GM21367 (cell line): ENCODE measurements at regions not wholly inside any gene's neighbourhood (a gene's known extent, or its start where the extent isn't known, plus 50 kb on each side); places are given as distances from the start of the nearest gene placed in this dataset.

Experiments used
- ATAC-seq: cut with Tn5 transposase; IDR thresholded peaks from one replicate; pipeline ENCODE4 v1.9.1; 2021; ENCODE audit not compliant: unreplicated experiment

DNA sequence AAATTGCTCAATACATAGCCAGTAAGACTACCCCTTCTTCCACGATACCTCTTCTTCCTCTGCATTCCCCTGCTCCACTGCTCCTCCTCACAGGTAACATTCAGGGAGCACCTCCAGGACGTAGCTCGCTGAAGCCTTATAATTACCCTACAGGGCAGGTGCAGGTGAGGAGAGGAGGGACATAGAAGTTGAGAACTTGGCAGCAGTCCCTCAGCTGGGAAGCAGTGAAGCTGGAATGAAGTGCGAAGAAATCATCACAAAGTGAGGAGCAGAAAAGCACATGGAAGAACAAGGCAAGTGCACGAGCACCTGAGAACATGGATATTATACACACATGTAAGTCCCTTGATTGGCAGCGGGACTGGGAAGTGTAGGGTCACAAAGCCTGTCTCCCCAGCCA lies 118.2 kb downstream of the HSD17B3 start:
- no peak for ATAC-seq

DNA sequence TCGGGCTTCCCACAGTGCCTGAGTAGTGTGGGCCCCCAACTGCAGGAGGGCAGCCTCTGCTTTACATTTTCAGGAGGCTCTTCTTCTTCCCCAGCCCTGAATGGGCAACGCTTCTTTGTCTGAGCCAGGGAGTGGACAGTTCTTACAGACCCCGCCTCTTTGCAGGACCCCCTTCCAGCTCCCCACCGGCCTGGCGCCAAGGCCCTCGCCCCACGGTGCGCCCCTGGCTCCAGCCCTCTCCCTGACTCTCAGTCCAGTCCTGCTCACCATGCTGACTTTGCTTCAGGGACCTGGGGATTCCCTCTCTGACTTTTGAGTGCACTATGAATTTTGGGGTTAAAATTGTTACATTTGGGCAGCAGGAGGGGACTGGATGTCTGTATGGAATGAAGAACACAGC lies 123.8 kb downstream of the HSD17B3 start:
- ATAC-seq: no peak

DNA sequence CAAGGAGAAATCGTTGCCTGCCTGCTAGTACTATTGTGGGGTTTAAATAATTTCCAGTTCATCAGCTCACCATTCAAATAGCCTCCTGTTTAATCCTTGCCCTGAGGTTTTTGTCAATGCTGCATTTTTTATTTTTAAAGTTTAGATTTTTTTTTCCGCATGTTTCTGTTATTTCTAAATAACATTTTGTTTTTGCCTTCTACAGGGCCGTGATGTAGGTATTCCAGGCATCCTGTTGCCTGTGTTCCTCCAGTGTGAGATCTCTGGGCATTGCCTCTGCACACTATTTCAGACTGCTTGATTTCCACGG lies 124.3 kb downstream of the HSD17B3 start:
- ATAC-seq: no peak

DNA sequence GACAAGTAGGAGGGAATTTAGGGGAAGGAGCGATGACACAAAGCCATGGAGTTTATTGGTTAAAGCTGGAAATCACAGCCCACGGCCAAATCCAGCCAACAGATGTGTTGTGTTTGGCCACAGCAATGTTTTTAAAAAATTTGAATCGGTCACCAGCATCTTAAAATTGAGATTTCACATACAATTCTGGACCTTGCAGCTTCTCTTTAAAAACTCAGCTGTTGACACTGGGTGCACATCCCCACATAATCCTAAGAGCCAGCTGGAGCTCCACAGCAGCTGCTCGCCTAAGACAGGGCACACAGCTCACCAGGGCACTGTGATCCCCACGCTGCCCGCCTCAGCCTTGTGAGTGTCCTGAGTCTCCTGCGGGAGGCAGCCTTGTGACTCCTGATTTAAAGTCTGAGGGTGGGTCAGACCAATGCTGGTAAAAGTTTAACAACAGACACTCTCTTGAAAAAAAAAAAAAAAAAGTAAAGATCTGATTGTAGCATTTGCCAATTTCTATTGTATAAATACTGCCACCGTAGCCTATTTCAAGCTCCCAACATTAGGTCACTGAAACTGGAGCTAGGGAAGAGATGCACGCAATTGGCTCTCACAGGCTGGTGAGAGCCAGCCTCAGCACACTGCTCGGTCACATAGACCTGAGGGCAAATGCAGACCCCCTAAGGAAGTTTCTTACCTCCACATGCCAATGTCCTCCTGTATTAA lies 124.8 kb downstream of the HSD17B3 start:
- ATAC-seq: no peak

DNA sequence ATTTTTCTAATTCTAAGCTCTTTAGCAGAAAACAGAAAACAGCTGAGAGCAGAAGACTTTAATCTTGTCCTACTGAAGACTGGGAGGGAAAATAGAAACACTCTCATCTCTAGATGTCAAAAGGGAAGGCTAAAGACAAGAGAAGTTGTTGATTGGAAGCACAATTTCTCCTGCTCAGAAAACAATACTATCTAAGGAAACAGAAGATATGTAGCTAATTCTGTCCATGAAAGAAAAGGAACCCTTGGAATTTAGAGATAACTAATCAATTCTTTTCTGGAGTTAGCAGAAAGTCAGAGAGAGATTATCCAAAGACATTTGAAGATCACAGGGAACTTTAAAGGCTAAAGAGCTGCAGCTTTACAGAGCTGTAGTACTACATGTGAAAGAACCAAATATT lies 126.2 kb downstream of the HSD17B3 start:
- ATAC-seq: no peak

DNA sequence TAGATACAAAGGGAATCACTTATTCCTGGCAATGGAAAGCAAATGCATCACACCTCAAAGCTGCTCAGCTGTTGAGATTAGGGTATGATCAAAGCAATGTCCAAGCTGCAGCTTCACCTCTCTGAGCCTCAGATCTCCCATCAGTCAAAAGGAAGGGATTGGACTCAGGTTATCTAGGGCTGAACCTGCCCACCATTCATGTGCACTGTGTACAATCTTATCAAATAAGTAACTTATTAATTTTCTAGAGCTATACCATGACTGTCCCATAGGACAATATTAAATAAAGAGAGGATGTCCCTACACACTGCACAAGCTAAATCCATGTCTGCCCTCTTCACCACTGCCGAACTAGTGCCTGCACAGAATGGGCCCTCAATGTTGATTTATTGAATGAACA lies 127.0 kb downstream of the HSD17B3 start:
- no peak for ATAC-seq

DNA sequence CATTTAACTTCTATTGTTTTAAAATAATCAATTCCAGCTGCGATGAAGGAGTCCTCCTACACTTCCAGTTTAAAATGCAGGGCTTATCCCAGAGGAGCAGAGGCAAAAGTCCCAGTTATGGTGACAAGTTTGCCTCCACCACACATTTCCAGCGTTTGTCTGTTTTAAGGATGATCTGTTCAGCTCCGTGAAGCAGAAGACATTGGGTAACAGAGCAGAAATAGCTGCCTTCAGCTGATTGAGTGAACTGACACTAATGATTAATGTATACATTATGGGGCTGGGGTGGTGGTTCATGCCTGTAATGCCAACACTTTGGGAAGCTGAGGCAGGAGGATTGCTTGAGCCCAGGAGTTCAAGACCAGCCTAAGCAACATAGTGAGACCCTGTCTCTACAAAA lies 127.6 kb downstream of the HSD17B3 start:
- no peak for ATAC-seq

DNA sequence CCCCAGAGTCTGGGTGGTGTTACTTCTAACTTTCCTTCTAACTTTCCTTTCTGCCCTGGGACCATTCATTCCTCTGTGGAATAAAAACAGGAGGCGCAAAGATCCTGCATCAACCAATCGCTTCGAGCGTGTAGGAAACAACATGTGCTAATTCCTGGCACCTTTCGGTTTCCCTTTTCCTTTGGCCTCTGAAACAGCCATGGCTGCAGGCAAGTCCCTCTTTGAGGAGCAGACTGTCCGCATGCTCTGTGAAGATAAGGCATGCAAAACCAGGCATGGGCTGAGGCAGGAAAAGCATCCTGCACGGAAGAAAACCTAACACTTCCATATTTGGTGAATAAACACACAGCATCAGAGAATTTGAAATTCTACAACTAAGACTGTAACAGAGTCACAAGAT lies 128.3 kb downstream of the HSD17B3 start:
- no peak for ATAC-seq

DNA sequence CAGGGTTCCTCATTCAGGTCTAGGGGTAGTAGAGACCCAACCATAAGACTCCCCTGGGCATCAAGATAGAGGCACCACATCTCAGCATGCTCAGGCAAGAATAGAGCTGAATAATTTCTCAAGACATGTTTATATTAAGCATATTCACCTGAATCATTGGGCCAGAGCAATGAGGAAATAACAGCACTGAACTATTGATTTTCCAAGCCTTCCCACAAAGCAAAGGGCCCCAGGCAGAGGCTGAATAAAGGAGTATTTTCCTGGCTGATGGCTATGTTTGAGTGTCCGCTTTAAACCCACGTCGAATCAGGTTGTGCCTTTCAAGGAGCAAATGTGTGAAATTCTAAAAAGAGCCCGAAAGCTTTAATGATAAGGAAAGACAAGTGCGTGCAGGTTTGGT lies 129.2 kb downstream of the HSD17B3 start:
- ATAC-seq: no peak

DNA sequence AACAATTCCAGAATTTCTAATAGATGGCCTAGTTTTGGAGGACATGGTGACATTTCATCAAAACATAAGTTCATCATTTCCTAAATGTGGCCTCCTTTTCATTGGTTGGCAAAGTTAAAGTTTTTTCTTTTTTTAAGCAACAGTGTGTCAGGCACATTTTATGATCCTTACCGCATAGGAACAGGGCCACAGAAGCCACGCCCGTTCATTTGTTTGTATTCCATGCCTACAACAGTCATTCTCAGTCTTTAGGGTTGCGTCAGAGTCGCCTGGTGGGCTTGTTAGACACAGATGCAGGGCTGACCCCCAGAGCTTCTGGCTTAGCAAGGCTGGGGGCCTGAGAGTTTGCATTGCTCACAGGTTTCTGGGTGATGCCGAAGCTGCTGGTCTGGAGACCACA lies 130.2 kb downstream of the HSD17B3 start:
- no peak for ATAC-seq

DNA sequence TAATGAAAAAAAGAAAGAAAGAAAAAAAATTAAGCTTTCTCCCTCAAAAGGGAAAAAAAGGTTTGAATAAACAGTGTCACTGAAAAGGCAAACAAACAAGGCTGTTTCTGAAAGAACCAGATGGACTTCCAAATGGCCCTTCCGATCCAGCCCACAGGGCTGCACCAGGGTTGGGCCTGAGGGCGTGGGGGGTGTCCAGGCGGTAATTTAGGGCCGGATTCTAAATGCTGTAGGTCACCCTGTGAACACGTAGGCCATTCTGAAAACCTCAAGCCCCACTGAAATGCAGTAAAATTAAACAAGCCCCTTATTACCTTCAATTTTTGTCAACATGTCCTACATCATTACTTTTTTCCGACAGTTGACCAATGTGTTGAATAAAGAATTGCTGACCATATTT lies 132.1 kb downstream of the HSD17B3 start:
- no peak for ATAC-seq

DNA sequence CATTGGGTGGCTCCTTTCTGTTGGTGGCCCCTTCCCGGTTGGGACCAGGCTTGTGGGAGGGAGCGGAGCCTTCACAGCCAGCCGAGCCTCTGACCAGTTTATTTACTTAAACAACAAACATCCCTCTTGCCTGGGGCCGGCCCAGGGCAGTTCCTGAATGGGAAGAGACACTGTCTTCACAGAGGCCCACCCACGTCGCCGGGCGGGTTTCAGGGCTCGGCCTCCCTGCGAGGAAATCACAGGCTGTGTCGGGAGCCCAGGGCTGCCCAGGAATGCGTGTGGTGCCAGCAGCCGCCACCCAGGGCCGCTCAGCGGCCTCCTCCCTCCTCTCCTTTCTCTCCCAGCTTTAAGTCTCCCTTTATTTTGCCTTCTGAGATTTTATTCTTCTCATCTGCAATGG lies 132.5 kb downstream of the HSD17B3 start:
- no peak for ATAC-seq

DNA sequence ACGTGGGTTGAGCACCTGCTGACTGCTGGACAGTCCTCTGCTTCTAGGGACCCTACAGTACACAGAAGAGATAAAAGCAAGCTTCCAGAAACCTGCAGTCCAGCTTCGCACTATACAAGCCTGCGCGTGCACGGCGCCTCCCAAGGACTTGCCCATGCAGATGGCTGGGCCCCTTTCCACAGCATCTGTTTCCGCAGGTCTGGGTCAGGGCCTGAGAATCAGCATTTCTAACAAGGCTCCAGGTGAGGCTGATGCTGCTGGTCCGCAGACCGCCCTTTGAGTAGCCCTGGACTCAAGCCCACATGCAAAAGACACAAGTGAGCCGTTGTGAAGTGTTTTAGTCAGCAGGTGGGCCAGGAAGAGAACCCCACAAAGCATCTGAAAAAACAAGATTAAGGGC lies 133.1 kb downstream of the HSD17B3 start:
- no peak for ATAC-seq

DNA sequence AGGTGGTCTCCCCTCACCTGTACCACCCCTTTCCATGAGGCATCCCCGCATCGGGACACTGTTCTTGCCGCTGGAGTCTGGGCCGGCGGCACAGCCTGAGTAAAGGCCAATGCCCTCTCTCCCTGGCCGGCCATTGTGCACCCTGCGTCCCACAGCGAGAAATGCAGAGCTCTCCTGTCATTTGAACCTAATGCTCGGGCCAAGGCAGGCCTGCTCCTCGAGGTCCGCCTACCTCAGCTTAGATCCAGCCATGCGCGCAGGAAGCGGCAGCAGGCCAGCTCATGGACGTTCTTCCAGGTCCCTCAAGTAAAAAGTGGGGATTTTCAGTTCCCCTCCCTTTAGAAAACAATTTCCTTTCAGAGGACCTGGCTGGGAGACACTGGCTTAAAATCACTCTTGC lies 135.0 kb downstream of the HSD17B3 start:
- ATAC-seq: no peak

DNA sequence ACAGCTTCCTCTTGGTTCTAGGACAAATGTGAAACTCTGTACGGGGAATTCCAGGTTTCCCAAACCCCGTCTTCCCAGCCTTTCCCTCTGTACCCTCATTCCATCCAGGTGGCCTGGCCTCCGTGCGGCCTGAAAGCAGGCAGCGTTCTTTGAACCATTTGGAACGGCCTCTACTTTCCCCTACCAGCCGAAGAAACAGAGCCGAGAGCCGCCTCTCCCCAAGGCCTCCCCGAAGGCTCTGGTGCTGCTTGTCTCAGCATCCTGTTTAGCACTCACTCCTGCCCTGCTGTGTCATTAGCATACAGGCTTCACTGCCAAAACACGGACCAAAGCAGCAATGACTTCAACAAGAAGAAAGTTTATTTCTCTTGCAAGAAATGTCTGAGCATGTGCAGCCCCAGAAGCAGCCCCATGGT lies 137.7 kb downstream of the HSD17B3 start:
- ATAC-seq: no peak

DNA sequence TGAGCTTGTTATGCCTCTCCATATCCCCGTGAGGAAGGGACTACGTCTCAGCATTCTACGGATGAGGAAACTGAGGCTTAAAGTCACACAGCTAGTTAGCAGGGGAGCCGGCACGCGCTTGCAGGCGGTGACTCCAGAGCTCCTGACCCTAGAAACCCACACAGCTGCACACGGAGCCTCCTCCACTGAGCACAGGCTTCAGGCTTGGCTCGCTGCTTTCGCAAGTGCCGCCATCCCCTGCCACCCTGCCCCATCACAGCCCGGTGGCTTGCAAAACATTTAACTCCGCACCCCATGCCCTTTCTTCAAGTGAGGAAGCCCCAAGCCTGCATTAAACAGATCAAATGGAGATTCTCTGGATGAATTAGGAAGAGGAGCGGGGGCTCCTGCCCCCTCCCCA lies 138.3 kb downstream of the HSD17B3 start:
- no peak for ATAC-seq

DNA sequence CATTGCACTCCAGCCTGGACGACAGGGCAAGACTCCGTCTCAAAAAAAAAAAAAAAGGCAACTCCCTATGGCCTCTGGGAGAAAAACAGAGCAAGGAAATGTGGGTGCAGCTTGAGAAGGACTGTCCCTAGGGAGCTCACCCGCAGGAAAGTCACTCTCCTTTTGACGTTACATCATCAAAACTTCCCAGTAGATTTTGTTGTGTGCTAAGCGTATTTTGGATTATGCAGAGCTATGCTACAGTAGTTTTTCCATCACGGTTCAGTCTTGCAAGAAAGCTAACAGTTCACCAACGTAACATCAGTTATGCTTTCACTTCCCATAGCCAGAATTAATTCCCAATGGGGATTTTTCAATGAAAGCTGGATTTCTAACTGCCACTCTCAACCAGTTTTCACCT lies 138.8 kb downstream of the HSD17B3 start:
- ATAC-seq: no peak

DNA sequence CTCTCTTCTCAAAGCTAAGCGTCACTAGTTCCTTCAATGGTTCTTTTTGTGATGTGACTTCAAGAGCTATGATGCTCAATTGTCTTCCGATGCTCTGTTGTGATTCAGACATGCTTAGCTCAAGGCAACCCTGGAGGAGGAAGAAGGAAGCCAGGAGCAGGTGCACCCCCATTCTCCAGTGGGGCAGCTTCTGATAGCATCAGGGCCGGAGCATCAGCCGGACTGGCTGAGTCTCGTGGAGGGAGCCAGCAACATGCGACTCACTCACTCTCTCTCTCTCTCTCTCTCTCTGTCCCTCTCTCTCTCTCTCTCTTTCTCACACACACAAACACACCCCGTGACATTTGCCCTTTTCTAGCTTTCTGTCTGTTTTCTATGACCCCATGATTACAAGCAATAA lies 140.2 kb downstream of the HSD17B3 start:
- ATAC-seq: no peak

DNA sequence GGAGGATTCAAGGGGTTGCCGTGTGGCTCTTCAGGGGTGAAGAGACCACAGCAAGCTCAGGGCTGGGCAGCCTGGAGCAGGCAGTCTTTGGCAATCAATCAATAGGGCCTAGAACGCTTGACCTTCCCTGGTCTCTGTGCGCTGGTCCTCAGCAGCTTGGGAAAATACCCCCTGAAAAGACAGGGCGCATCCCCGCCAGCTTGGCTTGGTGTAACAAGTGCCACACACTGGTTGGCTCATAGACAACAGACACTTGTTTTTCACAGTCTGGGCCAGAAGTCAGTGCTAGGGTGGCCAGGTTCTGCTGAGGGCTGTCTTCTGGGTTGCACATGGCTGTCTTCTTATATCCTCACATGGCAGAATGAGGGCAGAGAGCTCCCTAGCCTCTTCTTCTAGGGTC lies 141.1 kb downstream of the HSD17B3 start:
- no peak for ATAC-seq

DNA sequence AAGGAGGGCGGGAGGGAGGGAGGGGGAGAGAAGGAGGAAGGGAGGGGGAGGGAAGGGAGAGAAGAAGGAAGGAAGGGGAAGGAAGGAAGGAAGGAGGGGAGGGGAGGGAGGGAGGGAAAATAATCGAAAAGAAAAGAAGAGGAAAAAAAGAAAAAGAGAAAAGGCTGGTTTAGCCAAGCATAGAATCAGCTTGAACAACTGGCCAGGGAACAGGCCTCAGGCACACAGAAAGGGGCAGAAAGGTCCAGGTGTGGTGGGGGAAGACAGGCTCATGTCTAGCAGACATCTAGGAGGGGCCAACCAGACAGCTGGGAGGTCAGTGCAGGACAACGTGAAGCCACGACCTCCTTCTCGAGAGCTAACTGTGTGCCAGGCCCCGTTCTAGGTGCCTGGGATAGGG lies 141.8 kb downstream of the HSD17B3 start:
- ATAC-seq: no peak

DNA sequence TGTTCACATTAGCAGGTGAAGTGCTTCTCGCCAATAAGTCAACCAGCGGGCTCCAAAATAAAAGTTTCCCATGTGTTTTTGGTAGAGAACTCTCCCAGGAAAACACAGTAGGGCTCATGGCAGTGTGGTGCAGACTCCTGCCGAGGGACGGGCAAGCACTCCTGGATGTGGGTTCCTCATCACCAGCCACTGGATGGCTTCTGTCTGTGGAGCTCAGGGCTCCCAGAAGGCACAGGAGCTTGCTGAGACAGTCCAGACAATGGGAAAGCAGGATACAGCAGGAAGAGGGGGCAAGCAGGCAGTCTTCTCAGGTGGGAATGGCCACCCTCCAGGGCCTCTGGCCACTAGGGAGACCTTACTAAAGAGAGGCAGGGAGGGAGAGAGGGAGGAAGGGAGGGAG lies 142.4 kb downstream of the HSD17B3 start:
- ATAC-seq: no peak

DNA sequence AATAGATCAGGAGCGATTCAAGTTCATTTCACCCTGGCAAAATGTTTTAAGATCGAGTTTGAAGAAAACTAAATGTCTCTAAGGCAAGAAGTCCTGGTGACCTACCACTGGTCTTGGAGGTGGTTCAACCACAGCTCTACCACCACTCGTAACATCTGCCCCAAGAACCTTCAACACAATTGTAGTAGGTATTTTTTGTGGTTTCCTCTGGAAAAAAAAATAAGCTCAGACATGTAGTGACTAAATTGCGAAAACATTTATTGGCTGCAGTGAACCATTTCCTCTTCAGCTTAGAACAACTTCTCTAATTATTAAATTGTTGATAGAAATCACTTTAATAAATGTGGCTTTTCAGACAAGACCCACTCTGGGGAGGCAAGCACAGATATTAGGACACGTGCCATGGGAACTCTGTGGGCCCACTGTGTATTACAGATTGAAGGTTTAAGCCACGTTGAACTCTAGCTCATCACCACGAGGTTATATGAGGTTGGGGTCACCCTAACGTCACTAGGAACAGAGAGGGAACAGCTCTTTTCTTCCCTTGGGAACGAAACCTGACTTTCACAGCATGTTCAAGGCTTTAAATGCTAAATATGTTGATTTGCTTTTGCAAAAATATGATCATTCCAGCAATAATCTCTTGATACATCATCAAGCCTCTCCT lies 142.9 kb downstream of the HSD17B3 start:
- ATAC-seq: no peak

DNA sequence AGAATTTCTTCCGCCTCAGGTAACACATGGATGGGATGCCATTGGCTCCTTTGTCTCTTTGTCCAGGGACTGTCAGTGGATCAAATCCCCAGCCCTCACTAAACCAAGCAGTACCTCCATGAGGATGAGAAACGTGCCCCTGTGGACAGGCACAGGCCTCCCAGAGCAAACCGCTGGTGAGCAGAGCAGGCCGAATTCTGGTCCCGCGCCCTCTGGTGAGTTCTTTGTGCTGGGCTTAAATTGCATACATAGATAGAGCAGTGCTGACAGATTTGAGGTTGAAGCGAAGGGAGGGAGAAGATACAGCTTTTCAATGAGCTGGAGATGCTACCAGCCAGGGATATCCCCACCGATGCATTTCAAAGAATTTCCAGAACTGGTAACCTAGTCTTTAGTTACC lies 143.8 kb downstream of the HSD17B3 start:
- ATAC-seq: no peak
